HUES48 (cell line): ENCODE measurements at regions not wholly inside any gene's neighbourhood (a gene's known extent, or its start where the extent isn't known, plus 50 kb on each side); places are given as distances from the start of the nearest gene placed in this dataset.

Experiments
- H3K27ac ChIP-seq: one replicate; pipeline ENCODE4 v1.7.0; 2013; ENCODE audit warnings: low read depth, low read length, inconsistent platforms
- H3K27me3 ChIP-seq: 2 replicates; pipeline ENCODE4 v1.6.1; 2013; ENCODE audit warnings: mild to moderate bottlenecking, low read length; ENCODE audit not compliant: control insufficient read depth, insufficient read depth
- H3K36me3 ChIP-seq: 2 replicates; pipeline ENCODE4 v1.6.1; 2013; ENCODE audit warnings: low read length; ENCODE audit not compliant: control insufficient read depth, insufficient read depth
- H3K4me1 ChIP-seq: 2 replicates; pipeline ENCODE4 v1.6.1; 2013; ENCODE audit warnings: mild to moderate bottlenecking, low read length; ENCODE audit not compliant: control insufficient read depth, insufficient read depth
- H3K4me3 ChIP-seq: 2 replicates; pipeline ENCODE4 v1.5.1; 2013; ENCODE audit warnings: mild to moderate bottlenecking, low read depth, low read length
- H3K9ac ChIP-seq: 2 replicates; pipeline ENCODE4 v1.6.1; 2013; ENCODE audit warnings: mild to moderate bottlenecking, low read depth, low read length, moderate library complexity
- H3K9me3 ChIP-seq: 2 replicates; pipeline ENCODE4 v1.6.1; 2013; ENCODE audit warnings: low read length; ENCODE audit not compliant: control insufficient read depth, insufficient read depth

GRCh38 chr4:173769568-173769967, 239.5 kb upstream of the HAND2 start:
- Histone ChIP-seq H3K27ac (no peak overlapping the region), H3K9me3 (no peaks in the 10 kb centered on the region), H3K4me3 (no peak overlapping the region), H3K36me3 (no peaks in the 10 kb centered on the region), H3K9ac (no peak overlapping the region), H3K4me1 (no peaks in the 10 kb centered on the region), H3K27me3 (no peaks in the 10 kb centered on the region)

DNA sequence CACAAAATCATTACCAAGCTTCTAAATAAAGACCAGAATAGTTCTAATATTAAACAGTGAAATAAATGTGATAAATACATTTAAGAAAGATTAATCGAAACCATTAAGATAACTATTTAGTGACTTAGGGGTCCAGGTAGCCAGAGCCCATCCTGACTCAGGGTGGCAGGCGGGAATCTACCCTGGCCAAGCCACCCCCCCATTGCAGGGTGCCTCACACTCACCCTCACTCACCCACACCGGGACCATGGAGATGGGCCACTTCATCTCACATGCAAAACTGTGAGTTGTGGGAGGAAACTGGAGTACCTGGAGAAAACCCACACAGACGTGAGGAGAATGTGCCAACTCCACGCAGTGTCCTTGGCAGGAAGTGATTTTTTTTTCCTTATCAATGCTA, 237.6 kb upstream of the HAND2 start:
- H3K9ac ChIP-seq, result no peak overlapping the region
- H3K4me1 ChIP-seq, result no peaks in the 10 kb centered on the region
- no peaks in the 10 kb centered on the region for H3K9me3 ChIP-seq
- H3K27ac ChIP-seq, result no peak overlapping the region
- H3K36me3 ChIP-seq, result no peaks in the 10 kb centered on the region
- no peaks in the 10 kb centered on the region for H3K27me3 ChIP-seq
- no peak overlapping the region for H3K4me3 ChIP-seq

- no peaks in the 10 kb centered on the region for H3K27me3 ChIP-seq
- no peaks in the 10 kb centered on the region for H3K9me3 ChIP-seq
- no peak overlapping the region for H3K9ac ChIP-seq
- no peak overlapping the region for H3K4me3 ChIP-seq
- no peak overlapping the region for H3K27ac ChIP-seq
- no peaks in the 10 kb centered on the region for H3K4me1 ChIP-seq
- H3K36me3 ChIP-seq, result no peaks in the 10 kb centered on the region
Observed at GRCh38 chr4:173766171-173766600, 236.2 kb upstream of the HAND2 start.

GRCh38 chr4:173765751-173766150, 235.7 kb upstream of the HAND2 start:
- Histone ChIP-seq H3K27me3 (no peaks in the 10 kb centered on the region), H3K9ac (no peak overlapping the region), H3K36me3 (no peaks in the 10 kb centered on the region)

GRCh38 chr4:173763389-173763788, 233.4 kb upstream of the HAND2 start:
- H3K27ac ChIP-seq, result no peak overlapping the region
- H3K9ac ChIP-seq, result no peak overlapping the region
- no peaks in the 10 kb centered on the region for H3K36me3 ChIP-seq
- H3K9me3 ChIP-seq, result no peaks in the 10 kb centered on the region
- H3K4me1 ChIP-seq, result no peaks in the 10 kb centered on the region
- no peaks in the 10 kb centered on the region for H3K27me3 ChIP-seq
- H3K4me3 ChIP-seq, result no peak overlapping the region

More at GRCh38 chr4:173765751-173766150, 235.7 kb upstream of the HAND2 start:
- H3K27ac ChIP-seq, result no peak overlapping the region
- no peak overlapping the region for H3K4me3 ChIP-seq
- no peaks in the 10 kb centered on the region for H3K4me1 ChIP-seq
- no peaks in the 10 kb centered on the region for H3K9me3 ChIP-seq

DNA sequence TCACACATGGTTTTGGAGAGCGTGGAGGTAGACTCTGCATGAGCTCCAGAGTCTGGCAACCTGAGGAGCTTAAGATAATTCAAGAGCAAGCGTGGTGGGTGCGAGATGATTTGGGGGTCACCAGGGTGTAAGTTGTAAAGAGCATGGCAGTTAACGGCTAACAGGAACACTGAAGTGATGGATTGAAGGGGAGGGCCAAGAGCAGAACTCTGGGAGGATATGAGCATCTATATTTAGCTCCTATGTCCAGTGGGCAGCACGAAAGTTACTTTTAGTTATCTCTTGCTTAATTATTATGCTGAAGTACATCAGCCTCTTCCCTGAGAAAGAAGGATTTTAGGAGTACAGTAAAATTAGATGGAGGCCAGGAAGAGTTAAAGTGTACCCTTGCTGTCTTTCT, 231.9 kb upstream of the HAND2 start:
- no peaks in the 10 kb centered on the region for H3K36me3 ChIP-seq
- no peak overlapping the region for H3K4me3 ChIP-seq

GRCh38 chr4:173761236-173761635, 231.2 kb upstream of the HAND2 start:
- H3K9me3 ChIP-seq, result no peaks in the 10 kb centered on the region
- H3K9ac ChIP-seq, result no peak overlapping the region
- no peak overlapping the region for H3K27ac ChIP-seq
- no peak overlapping the region for H3K4me3 ChIP-seq
- H3K4me1 ChIP-seq, result no peaks in the 10 kb centered on the region
- no peaks in the 10 kb centered on the region for H3K36me3 ChIP-seq
- no peaks in the 10 kb centered on the region for H3K27me3 ChIP-seq

More for the DNA sequence above, 231.9 kb upstream of the HAND2 start:
- Histone ChIP-seq H3K9ac (no peak overlapping the region), H3K9me3 (no peaks in the 10 kb centered on the region), H3K4me1 (no peaks in the 10 kb centered on the region), H3K27ac (no peak overlapping the region), H3K27me3 (no peaks in the 10 kb centered on the region)

GRCh38 chr4:173758132-173758531, 228.1 kb upstream of the HAND2 start:
- Histone ChIP-seq H3K27ac (no peak overlapping the region), H3K9ac (no peak overlapping the region), H3K9me3 (no peaks in the 10 kb centered on the region), H3K27me3 (no peaks in the 10 kb centered on the region), H3K4me3 (no peak overlapping the region), H3K36me3 (no peaks in the 10 kb centered on the region), H3K4me1 (no peaks in the 10 kb centered on the region)

DNA sequence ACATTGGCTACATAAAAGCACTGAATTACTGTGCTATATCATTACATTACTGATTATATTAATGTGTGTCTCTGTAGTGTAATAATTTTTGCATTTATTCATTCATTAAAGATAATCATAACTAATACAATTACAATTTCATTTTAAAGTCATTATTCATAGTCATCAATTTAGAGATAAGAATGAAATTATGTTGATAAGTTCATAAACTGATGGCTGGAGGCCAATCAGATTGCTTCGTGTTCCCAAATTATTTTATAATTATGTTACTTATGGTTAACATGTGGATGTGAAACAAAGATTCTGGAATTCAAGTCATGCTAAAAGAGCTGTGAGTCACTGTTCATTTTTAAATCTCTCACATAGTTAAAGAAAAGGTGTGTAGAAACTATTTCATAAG, 223.4 kb upstream of the HAND2 start:
- Histone ChIP-seq H3K27me3 (no peaks in the 10 kb centered on the region), H3K27ac (no peak overlapping the region), H3K9ac (no peak overlapping the region), H3K9me3 (no peaks in the 10 kb centered on the region), H3K4me3 (no peak overlapping the region), H3K36me3 (no peaks in the 10 kb centered on the region), H3K4me1 (no peaks in the 10 kb centered on the region)

DNA sequence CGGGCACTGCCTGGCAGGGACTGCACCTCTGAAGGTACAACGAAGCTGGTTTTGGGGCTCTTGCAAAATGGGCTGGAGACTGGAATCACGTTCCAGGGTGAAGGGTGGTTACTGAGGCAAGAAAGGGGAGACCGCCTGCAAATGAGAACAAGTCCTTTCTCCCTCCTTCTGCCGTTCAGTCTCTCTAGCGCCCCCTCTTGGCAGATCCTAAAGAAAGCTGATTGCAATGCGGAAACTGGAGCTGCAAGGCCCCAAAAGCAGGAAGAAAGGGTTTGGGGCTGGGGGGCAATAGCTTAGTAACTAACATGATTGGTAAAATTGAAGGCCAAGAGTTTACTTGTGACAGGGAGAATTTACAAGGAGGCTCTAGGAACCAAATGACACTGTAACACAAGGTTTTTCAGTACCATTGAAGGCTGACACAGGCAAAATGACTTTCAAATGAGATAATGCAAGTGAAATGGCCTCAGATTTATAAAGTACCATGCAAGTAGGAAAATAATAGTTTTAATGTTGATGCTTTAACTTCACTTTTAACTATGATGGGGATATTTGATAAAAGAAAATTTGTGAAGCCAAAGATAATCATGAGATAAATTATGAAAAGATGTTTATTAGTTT, 222.7 kb upstream of the HAND2 start:
- Histone ChIP-seq H3K9ac (no peak overlapping the region), H3K4me3 (no peak overlapping the region), H3K4me1 (no peaks in the 10 kb centered on the region), H3K36me3 (no peaks in the 10 kb centered on the region), H3K9me3 (no peaks in the 10 kb centered on the region), H3K27me3 (no peaks in the 10 kb centered on the region), H3K27ac (no peak overlapping the region)

DNA sequence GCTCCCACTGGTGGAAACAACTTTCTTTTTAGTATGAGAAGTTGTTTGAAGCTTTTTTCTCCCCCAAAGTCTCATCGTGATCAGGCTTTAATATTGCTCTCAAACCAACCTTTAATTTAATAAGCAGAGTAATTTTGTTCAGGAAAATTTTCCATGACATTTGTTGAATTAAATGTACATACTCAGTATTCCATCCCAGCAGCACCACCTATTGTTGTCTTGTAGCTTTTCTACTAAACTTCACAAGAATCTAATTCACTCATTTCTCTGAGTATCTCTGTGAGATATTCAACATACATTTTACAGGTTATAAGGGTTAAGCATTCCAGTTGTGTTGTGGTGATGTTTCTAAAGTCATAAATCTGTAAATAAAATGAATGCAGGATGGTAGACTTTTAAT, 218.3 kb upstream of the HAND2 start:
- Histone ChIP-seq H3K9ac (no peak overlapping the region), H3K36me3 (no peaks in the 10 kb centered on the region), H3K9me3 (no peaks in the 10 kb centered on the region), H3K27me3 (no peaks in the 10 kb centered on the region), H3K27ac (no peak overlapping the region), H3K4me1 (no peaks in the 10 kb centered on the region), H3K4me3 (no peak overlapping the region)
